WERI-Rb-1 (cell line): ENCODE measurements at regions not wholly inside any gene's neighbourhood (a gene's known extent, or its start where the extent isn't known, plus 50 kb on each side); places are given as distances from the start of the nearest gene placed in this dataset.

Experiments
- DNase-seq: peaks from one replicate; pipeline ENCODE4 v3.0.0-alpha.2; 2020
- H3K27ac ChIP-seq: fragments of 250-450 bp; sonication (Bioruptor Pico); 2 replicates; pipeline ENCODE4 v1.5.1; 2020; ENCODE audit warnings: mild to moderate bottlenecking, moderate library complexity
- H3K27me3 ChIP-seq: fragments of 250-450 bp; sonication (Bioruptor Pico); 2 replicates; pipeline ENCODE4 v1.5.1; 2021; ENCODE audit warnings: mild to moderate bottlenecking, low read depth, moderate library complexity; ENCODE audit not compliant: insufficient read depth, severe bottlenecking
- H3K36me3 ChIP-seq: fragments of 250-450 bp; sonication (Bioruptor Pico); 2 replicates; pipeline ENCODE4 v1.5.1; 2020; ENCODE audit warnings: mild to moderate bottlenecking, moderate library complexity
- H3K4me3 ChIP-seq: 2 replicates; pipeline ENCODE4 v1.5.1; 2011; ENCODE audit warnings: low read depth, mild to moderate bottlenecking, control low read depth, low read length
- H3K9me3 ChIP-seq: fragments of 250-450 bp; sonication (Bioruptor Pico); 2 replicates; pipeline ENCODE4 v1.5.1; 2021; ENCODE audit warnings: mild to moderate bottlenecking, moderate library complexity; ENCODE audit not compliant: severe bottlenecking
- CTCF ChIP-seq: IDR thresholded peaks from 2 replicates; pipeline ENCODE4 v1.5.1; 2011; ENCODE audit warnings: low read depth, mild to moderate bottlenecking, control low read depth, inconsistent platforms, low read length

- Histone ChIP-seq H3K27ac (no peak overlapping the region), H3K27me3 (no peaks in the 10 kb centered on the region), H3K9me3 (no peaks in the 10 kb centered on the region), H3K4me3 (no peak overlapping the region), H3K36me3 (no peaks in the 10 kb centered on the region)
- DNase-seq = no peak
- no peak for TF ChIP-seq CTCF
Measured at GRCh38 chr13:76735641-76736040, 150.6 kb downstream of the KCTD12 start.

GRCh38 chr13:76733671-76734070, 152.5 kb downstream of the KCTD12 start:
- no peaks in the 10 kb centered on the region for H3K27me3 ChIP-seq
- H3K36me3 ChIP-seq = no peaks in the 10 kb centered on the region
- no peak for TF ChIP-seq CTCF
- no peaks in the 10 kb centered on the region for H3K9me3 ChIP-seq
- no peak overlapping the region for H3K27ac ChIP-seq
- no peak for DNase-seq
- H3K4me3 ChIP-seq = no peak overlapping the region

GRCh38 chr13:76732367-76732766, 153.8 kb downstream of the KCTD12 start:
- no peaks in the 10 kb centered on the region for H3K9me3 ChIP-seq
- no peak for TF ChIP-seq CTCF
- no peak for DNase-seq
- H3K27ac ChIP-seq = no peak overlapping the region
- H3K36me3 ChIP-seq = no peaks in the 10 kb centered on the region
- H3K27me3 ChIP-seq = no peaks in the 10 kb centered on the region
- H3K4me3 ChIP-seq = no peak overlapping the region

DNA sequence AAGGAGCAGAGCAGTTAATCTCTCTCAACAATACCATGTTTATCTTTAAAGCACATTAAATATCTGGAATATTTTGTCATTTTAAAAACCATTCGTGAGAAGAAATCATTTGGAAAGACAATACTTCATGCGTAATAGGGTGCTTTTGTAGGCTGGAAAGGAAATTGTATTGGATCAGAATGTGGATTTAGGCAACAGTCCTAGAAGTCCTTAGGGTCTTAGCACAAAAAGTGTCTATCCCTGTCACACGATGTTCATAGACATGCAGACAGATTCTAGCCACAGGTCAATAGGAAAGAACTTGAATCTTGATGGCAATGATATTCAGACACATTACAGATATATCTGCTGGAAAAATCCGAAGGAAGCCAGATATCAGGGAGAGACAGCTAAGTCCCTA, 156.0 kb downstream of the KCTD12 start:
- no peak for DNase-seq

DNA sequence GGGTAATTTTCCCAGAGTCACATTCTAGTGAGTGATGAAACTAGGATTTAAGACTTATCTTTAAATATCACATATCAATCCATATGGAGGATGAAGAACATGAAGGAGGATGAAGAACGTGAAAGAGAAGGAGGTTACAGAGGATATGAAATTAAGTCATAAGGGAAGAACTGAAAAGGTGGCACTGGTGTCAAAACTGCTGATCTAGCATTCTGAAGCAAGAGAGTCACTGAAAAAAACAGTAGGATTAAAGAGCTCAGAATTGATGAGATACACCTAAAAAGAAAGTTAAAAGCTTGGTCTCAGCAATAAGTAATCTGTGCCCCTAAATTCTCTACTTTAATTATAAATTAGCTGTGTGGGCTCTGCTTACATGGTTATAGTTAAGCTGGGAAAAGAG, 156.5 kb downstream of the KCTD12 start:
- H3K36me3 ChIP-seq = no peaks in the 10 kb centered on the region
- no peak for DNase-seq
- no peaks in the 10 kb centered on the region for H3K27me3 ChIP-seq
- no peaks in the 10 kb centered on the region for H3K9me3 ChIP-seq
- TF ChIP-seq CTCF = no peak
- H3K27ac ChIP-seq = no peak overlapping the region
- no peak overlapping the region for H3K4me3 ChIP-seq

More for the DNA sequence above, 156.0 kb downstream of the KCTD12 start:
- no peaks in the 10 kb centered on the region for H3K36me3 ChIP-seq
- H3K27me3 ChIP-seq = no peaks in the 10 kb centered on the region
- no peak overlapping the region for H3K27ac ChIP-seq
- no peak overlapping the region for H3K4me3 ChIP-seq
- no peaks in the 10 kb centered on the region for H3K9me3 ChIP-seq
- TF ChIP-seq CTCF = no peak

- TF ChIP-seq CTCF = no peak
- H3K4me3 ChIP-seq = no peak overlapping the region
- H3K36me3 ChIP-seq = no peaks in the 10 kb centered on the region
- no peak for DNase-seq
- H3K27me3 ChIP-seq = no peaks in the 10 kb centered on the region
- no peaks in the 10 kb centered on the region for H3K9me3 ChIP-seq
- H3K27ac ChIP-seq = no peak overlapping the region
Measured at GRCh38 chr13:76725896-76726295, 160.3 kb downstream of the KCTD12 start.
